NCI-H345 treated with DMSO at 0.1 percent for 48 hours (cell line): ENCODE measurements at regions not wholly inside any gene's neighbourhood (a gene's known extent, or its start where the extent isn't known, plus 50 kb on each side); places are given as distances from the start of the nearest gene placed in this dataset.
"Not testable (repeated sequence)": the region's sequence is repeated elsewhere in the genome, so short reads cannot be mapped to it uniquely, and the experiment has no call there.

Experiments
- DNase-seq: peaks from one replicate; lab custom pipeline; 2025; ENCODE audit not compliant: unreplicated experiment; lab: John Stamatoyannopoulos, UW

DNA sequence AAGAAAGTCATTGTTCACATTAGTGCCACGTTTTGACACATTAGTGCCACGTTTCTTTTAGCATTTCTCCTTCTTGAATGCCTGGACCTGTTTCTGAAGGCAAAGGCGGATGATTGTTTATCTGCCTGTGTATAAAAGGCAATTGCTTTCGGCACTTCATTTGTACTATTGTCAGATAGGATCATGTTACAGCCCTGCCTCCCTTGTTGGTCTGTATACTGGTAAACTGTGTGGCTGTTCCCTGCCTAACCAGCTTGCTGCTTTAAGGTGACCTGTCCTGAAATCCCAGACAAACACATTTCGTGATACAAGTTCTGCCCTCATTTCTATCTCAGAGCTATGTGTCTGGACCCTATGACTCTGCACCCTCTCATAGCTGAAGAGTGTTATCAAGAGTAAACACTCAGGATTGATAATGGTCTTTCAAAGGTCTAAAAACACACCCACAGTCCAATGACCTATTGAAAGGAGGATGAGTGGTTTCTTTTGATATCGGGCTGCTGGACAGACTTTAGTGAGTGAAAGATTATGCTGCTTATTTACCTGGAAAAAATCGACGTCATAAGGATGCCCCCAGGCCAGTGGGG, 276.3 kb upstream of the MCTP2 start:
- DNase-seq, result peak; percentile 36

GRCh38 chr15:93948726-93949125, 282.6 kb upstream of the MCTP2 start:
- no peak for DNase-seq

- no peak for DNase-seq
Measured at GRCh38 chr15:93943586-93943985, 287.8 kb upstream of the MCTP2 start.

DNA sequence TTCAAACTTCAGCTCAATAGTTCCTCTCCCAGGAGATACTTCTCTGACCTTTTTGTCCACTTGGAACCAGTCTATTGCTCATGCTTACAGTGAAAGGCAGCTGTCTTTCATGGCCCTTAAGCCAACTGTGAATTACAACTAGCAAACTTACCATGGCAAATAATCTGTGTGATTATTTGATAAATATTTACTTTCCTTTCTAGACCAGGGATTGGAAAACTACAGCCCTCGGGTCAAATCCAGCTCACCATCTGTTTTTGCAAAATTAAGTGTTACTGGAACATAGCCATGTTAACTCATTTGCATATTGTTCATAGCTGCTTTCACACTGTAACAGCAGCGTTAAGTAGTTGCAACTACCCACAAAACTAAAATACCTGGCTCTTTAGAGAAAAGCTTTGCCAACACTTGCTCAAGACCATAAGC, 289.1 kb upstream of the MCTP2 start:
- no peak for DNase-seq

DNA sequence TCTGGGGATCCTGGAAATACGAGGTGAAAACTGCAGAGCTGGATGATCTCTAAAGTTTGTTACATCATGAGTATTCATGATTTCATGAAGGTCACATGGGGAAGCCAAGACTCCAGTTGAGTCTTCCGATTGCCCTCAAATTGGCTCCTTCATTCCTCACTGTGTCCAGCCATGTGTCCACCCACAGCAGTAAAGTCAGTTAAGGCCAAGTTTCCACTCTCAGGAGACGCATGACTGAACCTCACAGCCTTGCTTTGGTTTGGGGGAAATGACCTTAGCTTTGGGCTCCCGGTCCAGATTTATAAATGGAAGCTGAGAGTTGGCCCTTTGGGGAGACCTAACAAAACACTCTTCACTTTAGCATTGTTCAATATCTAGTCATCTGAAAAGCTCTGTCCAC, 289.7 kb upstream of the MCTP2 start:
- no peak for DNase-seq

GRCh38 chr15:93940226-93940625, 291.1 kb upstream of the MCTP2 start:
- DNase-seq, result no peak

- DNase-seq, result no peak
Measured at GRCh38 chr15:93932164-93932776, 299.1 kb upstream of the MCTP2 start.

DNA sequence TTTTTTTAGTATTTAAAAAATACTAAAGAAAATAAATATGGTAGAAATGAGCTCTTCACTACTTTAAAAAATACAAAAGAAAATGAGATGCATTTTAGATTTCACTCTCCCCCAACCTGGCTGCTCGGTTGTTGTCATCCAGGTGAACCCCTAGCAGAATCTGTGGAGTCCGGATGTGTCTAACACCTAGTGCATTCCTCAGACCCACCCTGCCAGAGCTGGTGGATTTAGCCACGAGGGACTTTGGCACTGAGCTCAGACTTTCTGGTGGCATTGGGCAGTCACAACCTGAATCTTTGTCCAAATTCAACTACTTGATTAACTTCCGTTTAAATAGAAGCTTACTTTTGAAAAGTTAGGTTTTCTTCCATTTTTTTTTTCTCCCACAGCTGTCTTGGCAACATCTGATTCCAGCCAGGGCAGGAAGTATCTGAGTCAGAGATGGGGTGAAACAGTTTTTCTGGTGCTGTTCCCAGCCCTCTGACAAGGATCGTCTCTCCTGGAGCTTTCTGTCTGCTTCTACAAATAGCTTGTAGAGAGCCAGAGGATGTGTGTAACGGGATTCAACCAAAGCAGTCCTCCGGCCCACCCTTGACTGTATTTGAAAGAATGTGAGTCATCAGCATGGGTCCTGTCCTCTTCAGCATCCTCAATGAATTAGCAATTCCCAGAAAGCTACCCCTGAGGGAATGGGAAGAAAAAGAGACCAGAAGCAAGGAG, 301.8 kb upstream of the MCTP2 start:
- DNase-seq, result no peak

DNA sequence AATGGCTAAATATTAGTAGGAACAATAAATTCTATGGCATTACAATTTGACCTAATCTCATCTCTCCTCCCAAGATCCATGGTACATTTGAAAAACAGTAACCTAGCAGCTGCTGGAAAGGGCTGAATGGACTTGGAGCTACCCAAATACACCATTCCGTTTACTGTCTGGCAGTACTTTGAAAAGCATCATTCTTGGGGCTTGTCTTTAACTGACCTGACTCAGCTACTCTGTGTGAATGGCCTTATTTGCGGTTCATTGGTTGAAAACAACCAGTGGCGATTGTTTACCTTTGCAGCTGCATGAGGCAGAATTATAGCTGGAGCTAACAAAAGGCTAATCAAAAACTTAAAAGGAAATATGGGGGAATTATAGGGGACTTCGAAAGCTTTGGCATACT, 311.2 kb upstream of the MCTP2 start:
- DNase-seq, result no peak

- DNase-seq, result not testable (repeated sequence)
Measured at GRCh38 chr15:93918801-93919200, 312.6 kb upstream of the MCTP2 start.

- no peak for DNase-seq
Measured at GRCh38 chr15:93917181-93917580, 314.2 kb upstream of the MCTP2 start.

DNA sequence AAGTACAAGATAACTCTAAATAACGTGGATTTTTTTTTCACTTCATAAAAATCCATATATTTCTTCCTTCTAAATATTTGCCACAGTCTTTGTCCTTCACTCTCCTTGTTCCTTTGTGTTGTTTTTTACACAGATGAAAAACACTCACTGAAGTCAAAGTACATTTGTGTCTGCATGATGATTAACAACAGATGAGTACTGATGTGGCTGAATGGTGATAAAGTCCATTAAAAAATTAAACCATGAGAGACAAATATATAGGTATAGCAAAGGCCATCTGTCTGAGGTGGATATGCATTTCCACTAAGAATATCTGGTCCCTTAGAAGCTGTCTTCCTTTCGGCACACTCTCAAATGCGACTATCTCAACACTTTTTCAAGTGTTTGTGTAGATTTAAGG, 317.5 kb upstream of the MCTP2 start:
- no peak for DNase-seq

DNA sequence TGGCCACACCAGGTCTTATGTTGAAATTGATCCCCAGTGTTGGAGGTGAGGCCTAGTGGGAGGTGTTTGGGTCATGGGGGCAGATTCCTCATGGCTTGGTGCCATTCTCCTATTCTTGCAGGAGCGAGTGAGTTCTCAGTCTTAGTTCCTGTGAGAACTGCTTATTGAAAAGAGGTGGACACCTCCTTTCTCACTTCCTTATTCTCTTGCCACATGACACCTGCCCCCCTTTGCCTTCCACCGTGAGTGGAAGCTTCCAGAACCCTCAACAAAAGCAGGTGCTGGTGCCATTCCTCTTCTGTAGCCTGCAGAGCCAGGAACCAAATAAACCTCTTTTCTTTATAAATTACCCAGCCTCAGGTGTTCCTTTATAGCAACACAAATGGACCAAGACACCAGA, 318.1 kb upstream of the MCTP2 start:
- no peak for DNase-seq

DNA sequence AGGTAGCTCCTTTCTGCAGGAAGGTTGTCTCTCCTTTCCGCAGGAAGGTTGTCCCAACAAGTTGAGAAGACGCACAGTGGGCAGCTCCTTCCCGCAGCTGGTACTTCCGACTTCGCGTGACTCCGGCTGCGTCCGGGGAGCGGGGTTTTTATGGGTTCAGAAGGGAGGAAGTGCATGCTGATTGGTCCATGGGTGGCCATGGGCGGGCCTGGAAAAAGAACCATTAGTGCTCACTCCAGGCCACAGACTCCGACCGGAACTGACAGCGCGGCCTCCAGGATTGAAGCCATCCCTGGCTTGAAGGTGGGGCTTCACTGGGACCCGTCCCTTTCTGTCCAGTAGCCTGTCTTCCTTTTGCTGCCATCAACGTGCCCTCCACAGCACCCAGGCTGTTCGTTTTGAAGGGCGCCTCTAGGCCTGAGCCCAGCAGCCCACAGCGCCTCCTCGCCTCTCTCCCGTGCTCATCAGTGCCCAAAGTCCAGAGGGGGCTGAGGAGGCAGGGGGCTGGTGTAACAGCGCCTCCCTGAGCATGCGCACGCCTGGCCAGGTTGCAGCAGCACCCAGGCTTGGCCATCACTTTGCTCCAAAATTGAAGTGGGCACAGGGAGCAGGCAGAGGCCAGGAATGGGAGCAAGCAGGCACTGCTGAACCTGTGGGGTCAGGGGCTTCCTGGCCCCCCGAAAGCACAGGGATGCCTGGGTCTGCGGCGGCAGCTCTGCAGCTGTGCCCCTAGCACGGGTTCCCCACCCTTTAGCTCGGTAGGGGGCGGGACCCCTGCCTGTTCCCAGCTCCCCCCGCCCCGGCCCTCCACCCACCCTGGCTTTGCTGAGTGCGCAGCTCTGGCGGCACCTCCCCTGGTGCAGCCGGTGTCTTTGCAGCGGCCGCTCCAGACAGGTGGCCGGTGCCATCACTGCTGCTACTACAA, 330.6 kb upstream of the MCTP2 start:
- DNase-seq, result no peak

GRCh38 chr15:93899817-93900216, 331.5 kb upstream of the MCTP2 start:
- DNase-seq, result no peak

DNA sequence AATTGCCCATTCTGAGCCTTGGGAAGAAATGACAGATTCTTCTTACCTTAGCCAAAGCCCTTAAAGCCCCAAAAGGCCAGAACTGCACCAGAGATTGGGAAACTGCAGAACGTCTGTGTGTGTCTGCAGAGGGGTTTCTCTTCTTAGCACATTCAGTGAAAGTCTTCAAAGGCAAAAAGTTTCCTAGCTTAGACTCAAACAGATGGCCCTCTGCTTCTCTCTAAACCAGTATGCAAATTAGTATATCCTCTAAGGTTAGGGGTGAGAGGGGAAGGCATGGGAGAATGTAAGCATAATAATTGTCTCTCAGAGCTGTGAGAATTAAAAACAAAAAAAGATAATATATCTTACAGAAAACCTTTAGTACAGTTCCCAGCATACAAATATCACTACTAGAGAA, 334.0 kb upstream of the MCTP2 start:
- no peak for DNase-seq

DNA sequence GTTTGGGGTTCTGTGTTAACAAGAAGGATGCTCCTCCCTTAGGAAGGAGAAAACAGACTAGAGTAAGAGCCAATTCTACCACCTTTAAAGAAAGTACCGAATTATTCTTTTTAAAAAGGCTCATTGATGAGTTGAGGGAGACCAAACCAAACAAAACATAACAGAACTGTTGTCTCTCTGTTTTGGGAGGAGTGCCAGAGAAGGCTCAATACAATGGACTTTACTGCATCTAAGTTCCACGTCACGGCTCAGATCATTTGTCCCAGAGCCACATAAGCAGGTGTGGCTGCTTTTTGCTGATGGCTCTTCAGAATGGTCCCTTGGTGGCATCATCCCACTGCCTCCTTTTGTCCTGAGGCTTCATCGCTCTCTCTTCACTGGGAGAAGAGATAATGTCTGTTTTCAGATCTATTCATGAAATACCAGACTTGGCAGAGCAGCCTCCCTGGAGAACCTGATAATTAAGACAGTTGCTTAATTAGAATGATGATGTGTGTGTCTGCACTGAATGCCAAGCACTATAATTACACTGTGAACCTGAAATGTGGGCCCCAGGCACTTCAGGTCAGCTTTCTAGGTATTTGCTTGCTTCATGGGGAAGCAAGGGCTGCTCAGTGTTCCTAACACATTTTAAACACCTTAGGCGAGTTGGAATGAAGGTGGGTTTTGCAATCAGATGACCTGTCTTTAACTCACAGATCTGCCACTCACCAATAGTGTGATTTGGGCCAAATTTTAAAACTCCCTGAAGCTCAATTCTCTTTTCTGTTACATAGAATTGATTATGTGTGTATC, 335.2 kb upstream of the MCTP2 start:
- peak; percentile 95 for DNase-seq

- no peak for DNase-seq
Measured at GRCh38 chr15:93894438-93895036, 336.8 kb upstream of the MCTP2 start.

GRCh38 chr15:93887151-93887550, 344.2 kb upstream of the MCTP2 start:
- no peak for DNase-seq

GRCh38 chr15:93882779-93883178, 348.6 kb upstream of the MCTP2 start:
- no peak for DNase-seq
